SK-N-SH treated with all-trans-retinoic acid at 6 μM for 48 hours (cell line): ENCODE measurements at regions not wholly inside any gene's neighbourhood (a gene's known extent, or its start where the extent isn't known, plus 50 kb on each side); places are given as distances from the start of the nearest gene placed in this dataset.

Experiments
- ATAC-seq: fragments of 200-7000 bp; cut with Tn5 transposase; 3 replicates; pipeline ENCODE4 v1.9.1; 2020; ENCODE audit warnings: mild to moderate bottlenecking, moderate library complexity
- ARNTL ChIP-seq: fragments of 450-650 bp; formaldehyde crosslinking; IDR thresholded peaks from 2 replicates; pipeline ENCODE4 v1.5.0; 2020; ENCODE audit warnings: low read depth, mild to moderate bottlenecking, moderate library complexity, borderline replicate concordance
- BACH2 ChIP-seq: fragments of 250-450 bp; sonication (Bioruptor Pico); IDR thresholded peaks from 2 replicates; pipeline ENCODE4 v1.9.0; 2021; ENCODE audit warnings: mild to moderate bottlenecking, borderline replicate concordance
- CSDC2 ChIP-seq: fragments of 250-450 bp; sonication (Bioruptor Pico); IDR thresholded peaks from 2 replicates; pipeline ENCODE4 v1.5.0; 2020; ENCODE audit warnings: mild to moderate bottlenecking, moderate library complexity
- ESRRG ChIP-seq: fragments of 250-450 bp; sonication (Bioruptor Pico); IDR thresholded peaks from 2 replicates; pipeline ENCODE4 v1.6.1; 2021; ENCODE audit warnings: mild to moderate bottlenecking
- GLIS3 ChIP-seq: fragments of 250-450 bp; sonication (Bioruptor Pico); IDR thresholded peaks from 2 replicates; pipeline ENCODE4 v1.5.0; 2020; ENCODE audit warnings: mild to moderate bottlenecking, moderate library complexity
- ISL1 ChIP-seq: fragments of 250-450 bp; sonication (Bioruptor Pico); IDR thresholded peaks from 2 replicates; pipeline ENCODE4 v2.1.2; 2022; ENCODE audit warnings: mild to moderate bottlenecking, moderate library complexity
- OSR1 ChIP-seq: fragments of 250-450 bp; sonication (Bioruptor Pico); IDR thresholded peaks from 2 replicates; pipeline ENCODE4 v1.8.0; 2022; ENCODE audit warnings: moderate library complexity, mild to moderate bottlenecking, inconsistent platforms
- PPARA ChIP-seq: fragments of 250-450 bp; sonication (Bioruptor Pico); IDR thresholded peaks from 2 replicates; pipeline ENCODE4 v1.5.0; 2020; ENCODE audit warnings: mild to moderate bottlenecking, borderline replicate concordance
- RARB ChIP-seq: fragments of 250-450 bp; sonication (Bioruptor Pico); IDR thresholded peaks from 2 replicates; pipeline ENCODE4 v1.8.0; 2021; ENCODE audit warnings: mild to moderate bottlenecking, moderate library complexity
- SNAI2 ChIP-seq: fragments of 250-450 bp; sonication (Bioruptor Pico); IDR thresholded peaks from 2 replicates; pipeline ENCODE4 v1.5.0; 2020; ENCODE audit warnings: mild to moderate bottlenecking, moderate library complexity
- TCF4 ChIP-seq: fragments of 250-450 bp; sonication (Bioruptor Pico); IDR thresholded peaks from 2 replicates; pipeline ENCODE4 v1.8.0; 2021; ENCODE audit warnings: mild to moderate bottlenecking, moderate library complexity, borderline replicate concordance
- TOX ChIP-seq: fragments of 250-450 bp; sonication (Bioruptor Pico); IDR thresholded peaks from 2 replicates; pipeline ENCODE4 v1.8.0; 2021; ENCODE audit warnings: mild to moderate bottlenecking, moderate library complexity, borderline replicate concordance
- ZC3H10 ChIP-seq: fragments of 250-450 bp; sonication (Bioruptor Pico); IDR thresholded peaks from 2 replicates; pipeline ENCODE4 v1.5.1; 2021; ENCODE audit warnings: mild to moderate bottlenecking, moderate library complexity
- ZFP3 ChIP-seq: fragments of 250-450 bp; sonication (Bioruptor Pico); IDR thresholded peaks from 2 replicates; pipeline ENCODE4 v1.5.0; 2020; ENCODE audit warnings: mild to moderate bottlenecking, moderate library complexity
- ZNF565 ChIP-seq: fragments of 450-650 bp; formaldehyde crosslinking; conservative IDR thresholded peaks from 2 replicates; pipeline ENCODE4 v1.5.0; 2020; ENCODE audit warnings: low read depth, mild to moderate bottlenecking, moderate library complexity
- ZNF70 ChIP-seq: fragments of 450-650 bp; formaldehyde crosslinking; IDR thresholded peaks from 2 replicates; pipeline ENCODE4 v1.5.0; 2020; ENCODE audit warnings: mild to moderate bottlenecking, moderate library complexity
- ZNF8 ChIP-seq: fragments of 450-650 bp; formaldehyde crosslinking; IDR thresholded peaks from 2 replicates; pipeline ENCODE4 v1.5.0; 2020; ENCODE audit warnings: mild to moderate bottlenecking, moderate library complexity
- TF ChIP-seq, protein P1 (sequence below): fragments of 250-450 bp; sonication (Bioruptor Pico); IDR thresholded peaks from 2 replicates; pipeline ENCODE4 v1.8.0; 2020; ENCODE audit warnings: mild to moderate bottlenecking, moderate library complexity, borderline replicate concordance
- TF ChIP-seq, protein P2 (sequence below): fragments of 250-450 bp; sonication (Bioruptor Pico); IDR thresholded peaks from 2 replicates; pipeline ENCODE4 v1.5.1; 2020; ENCODE audit warnings: low read depth, mild to moderate bottlenecking, moderate library complexity
- TF ChIP-seq, protein P3 (sequence below): fragments of 250-450 bp; sonication (Bioruptor Pico); IDR thresholded peaks from 2 replicates; pipeline ENCODE4 v1.8.0; 2021; ENCODE audit warnings: low read depth, mild to moderate bottlenecking, moderate library complexity, borderline replicate concordance
- TF ChIP-seq, protein P4 (sequence below): fragments of 250-450 bp; sonication (Bioruptor Pico); IDR thresholded peaks from 2 replicates; pipeline ENCODE4 v1.5.1; 2021; ENCODE audit warnings: mild to moderate bottlenecking, moderate library complexity
- TF ChIP-seq, protein P5 (sequence below): fragments of 250-450 bp; sonication (Bioruptor Pico); IDR thresholded peaks from 2 replicates; pipeline ENCODE4 v1.5.0; 2020; ENCODE audit warnings: mild to moderate bottlenecking, moderate library complexity

DNA sequence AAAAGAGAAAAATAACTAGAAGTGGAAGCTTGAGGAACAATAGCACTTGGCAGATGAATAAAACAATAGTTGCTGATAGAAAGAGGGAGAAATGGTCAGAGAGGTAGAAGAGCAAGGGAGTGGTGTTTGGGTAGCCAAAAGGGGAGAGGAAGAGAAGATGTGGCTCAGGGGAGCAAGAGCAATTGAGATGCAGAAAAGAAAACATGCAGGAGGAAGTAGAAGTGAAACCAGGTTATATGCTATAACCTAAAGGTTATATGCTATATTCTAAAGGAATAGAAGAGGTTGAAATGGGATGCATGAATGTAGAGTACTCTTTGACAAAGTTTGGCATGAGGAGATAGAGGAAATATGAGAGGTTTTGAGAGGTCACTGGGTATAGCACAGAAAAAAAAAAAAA is 759.5 kb downstream of the SATB2 start:
- TF ChIP-seq ESRRG (CRISPR knock-in tag), result no peak
- no peak for TF ChIP-seq ZNF70 (CRISPR knock-in tag)
- TF ChIP-seq PPARA (CRISPR knock-in tag), result no peak
- TF ChIP-seq BACH2 (CRISPR knock-in tag), result no peak
- TF ChIP-seq, protein P1, sequence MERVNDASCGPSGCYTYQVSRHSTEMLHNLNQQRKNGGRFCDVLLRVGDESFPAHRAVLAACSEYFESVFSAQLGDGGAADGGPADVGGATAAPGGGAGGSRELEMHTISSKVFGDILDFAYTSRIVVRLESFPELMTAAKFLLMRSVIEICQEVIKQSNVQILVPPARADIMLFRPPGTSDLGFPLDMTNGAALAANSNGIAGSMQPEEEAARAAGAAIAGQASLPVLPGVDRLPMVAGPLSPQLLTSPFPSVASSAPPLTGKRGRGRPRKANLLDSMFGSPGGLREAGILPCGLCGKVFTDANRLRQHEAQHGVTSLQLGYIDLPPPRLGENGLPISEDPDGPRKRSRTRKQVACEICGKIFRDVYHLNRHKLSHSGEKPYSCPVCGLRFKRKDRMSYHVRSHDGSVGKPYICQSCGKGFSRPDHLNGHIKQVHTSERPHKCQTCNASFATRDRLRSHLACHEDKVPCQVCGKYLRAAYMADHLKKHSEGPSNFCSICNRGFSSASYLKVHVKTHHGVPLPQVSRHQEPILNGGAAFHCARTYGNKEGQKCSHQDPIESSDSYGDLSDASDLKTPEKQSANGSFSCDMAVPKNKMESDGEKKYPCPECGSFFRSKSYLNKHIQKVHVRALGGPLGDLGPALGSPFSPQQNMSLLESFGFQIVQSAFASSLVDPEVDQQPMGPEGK (CRISPR knock-in tag), result no peak
- TF ChIP-seq SNAI2 (CRISPR knock-in tag), result no peak
- no peak for TF ChIP-seq ZNF565 (CRISPR knock-in tag)
- no peak for TF ChIP-seq OSR1 (CRISPR knock-in tag)
- no peak for TF ChIP-seq TCF4
- no peak for TF ChIP-seq TOX (CRISPR knock-in tag)
- TF ChIP-seq GLIS3, result no peak
- TF ChIP-seq, protein P2, sequence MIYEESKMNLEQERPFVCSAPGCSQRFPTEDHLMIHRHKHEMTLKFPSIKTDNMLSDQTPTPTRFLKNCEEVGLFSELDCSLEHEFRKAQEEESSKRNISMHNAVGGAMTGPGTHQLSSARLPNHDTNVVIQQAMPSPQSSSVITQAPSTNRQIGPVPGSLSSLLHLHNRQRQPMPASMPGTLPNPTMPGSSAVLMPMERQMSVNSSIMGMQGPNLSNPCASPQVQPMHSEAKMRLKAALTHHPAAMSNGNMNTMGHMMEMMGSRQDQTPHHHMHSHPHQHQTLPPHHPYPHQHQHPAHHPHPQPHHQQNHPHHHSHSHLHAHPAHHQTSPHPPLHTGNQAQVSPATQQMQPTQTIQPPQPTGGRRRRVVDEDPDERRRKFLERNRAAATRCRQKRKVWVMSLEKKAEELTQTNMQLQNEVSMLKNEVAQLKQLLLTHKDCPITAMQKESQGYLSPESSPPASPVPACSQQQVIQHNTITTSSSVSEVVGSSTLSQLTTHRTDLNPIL, result no peak
- no peak for TF ChIP-seq ZFP3 (CRISPR knock-in tag)
- no peak for TF ChIP-seq ZNF8 (CRISPR knock-in tag)
- TF ChIP-seq ARNTL, result no peak
- no peak for TF ChIP-seq ZC3H10 (CRISPR knock-in tag)
- ATAC-seq, result no peak

DNA sequence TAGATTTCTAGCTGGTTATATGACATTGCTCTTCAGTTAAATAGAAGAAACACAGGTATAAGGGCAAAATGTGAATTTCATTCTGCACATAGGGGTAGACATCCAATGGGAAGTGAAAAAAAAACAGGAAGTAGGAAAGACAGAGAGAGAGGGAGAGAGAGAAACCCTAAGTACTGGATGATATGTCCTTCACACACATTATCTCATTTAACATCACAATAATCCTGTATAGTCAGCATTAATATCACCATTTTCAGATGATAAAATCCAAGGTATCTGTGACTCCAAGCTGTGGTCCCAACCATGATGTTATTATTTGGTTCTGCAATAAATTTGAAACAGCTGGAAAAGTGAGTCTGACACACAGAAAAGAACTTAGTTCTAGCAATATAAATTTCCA is 759.9 kb downstream of the SATB2 start:
- TF ChIP-seq ARNTL (no peak), ISL1 (CRISPR knock-in tag) (no peak), ZNF565 (CRISPR knock-in tag) (no peak), OSR1 (CRISPR knock-in tag) (no peak), RARB (no peak), PPARA (CRISPR knock-in tag) (no peak), CSDC2 (CRISPR knock-in tag) (no peak), TCF4 (no peak)
- TF ChIP-seq, protein P3, sequence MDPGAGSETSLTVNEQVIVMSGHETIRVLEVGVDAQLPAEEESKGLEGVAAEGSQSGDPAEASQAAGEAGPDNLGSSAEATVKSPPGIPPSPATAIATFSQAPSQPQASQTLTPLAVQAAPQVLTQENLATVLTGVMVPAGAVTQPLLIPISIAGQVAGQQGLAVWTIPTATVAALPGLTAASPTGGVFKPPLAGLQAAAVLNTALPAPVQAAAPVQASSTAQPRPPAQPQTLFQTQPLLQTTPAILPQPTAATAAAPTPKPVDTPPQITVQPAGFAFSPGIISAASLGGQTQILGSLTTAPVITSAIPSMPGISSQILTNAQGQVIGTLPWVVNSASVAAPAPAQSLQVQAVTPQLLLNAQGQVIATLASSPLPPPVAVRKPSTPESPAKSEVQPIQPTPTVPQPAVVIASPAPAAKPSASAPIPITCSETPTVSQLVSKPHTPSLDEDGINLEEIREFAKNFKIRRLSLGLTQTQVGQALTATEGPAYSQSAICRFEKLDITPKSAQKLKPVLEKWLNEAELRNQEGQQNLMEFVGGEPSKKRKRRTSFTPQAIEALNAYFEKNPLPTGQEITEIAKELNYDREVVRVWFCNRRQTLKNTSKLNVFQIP, result no peak
- TF ChIP-seq, protein P2, result no peak
- no peak for ATAC-seq

DNA sequence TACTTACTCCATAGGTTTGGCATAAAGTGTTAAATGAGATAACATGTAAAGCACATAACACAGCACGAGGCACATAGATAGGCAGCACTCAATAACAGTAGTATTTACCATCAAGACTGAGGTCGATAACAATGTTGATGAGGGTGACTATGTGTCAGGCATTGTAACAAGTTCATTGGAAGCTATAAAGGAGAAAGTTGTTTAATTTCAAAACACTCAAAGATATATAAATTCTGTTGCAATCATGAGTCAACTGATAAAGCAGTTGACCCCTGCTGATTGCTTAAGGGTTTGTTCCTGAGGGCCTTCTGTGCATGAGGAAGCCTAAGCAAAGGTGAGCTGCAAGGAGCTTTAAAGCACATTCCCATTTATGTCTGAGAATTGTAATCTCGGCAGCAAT is 760.5 kb downstream of the SATB2 start:
- TF ChIP-seq BACH2 (CRISPR knock-in tag) (no peak), ZC3H10 (CRISPR knock-in tag) (no peak), ISL1 (CRISPR knock-in tag) (no peak), TCF4 (no peak), GLIS3 (no peak)
- TF ChIP-seq, protein P3, result no peak
- TF ChIP-seq, protein P4, sequence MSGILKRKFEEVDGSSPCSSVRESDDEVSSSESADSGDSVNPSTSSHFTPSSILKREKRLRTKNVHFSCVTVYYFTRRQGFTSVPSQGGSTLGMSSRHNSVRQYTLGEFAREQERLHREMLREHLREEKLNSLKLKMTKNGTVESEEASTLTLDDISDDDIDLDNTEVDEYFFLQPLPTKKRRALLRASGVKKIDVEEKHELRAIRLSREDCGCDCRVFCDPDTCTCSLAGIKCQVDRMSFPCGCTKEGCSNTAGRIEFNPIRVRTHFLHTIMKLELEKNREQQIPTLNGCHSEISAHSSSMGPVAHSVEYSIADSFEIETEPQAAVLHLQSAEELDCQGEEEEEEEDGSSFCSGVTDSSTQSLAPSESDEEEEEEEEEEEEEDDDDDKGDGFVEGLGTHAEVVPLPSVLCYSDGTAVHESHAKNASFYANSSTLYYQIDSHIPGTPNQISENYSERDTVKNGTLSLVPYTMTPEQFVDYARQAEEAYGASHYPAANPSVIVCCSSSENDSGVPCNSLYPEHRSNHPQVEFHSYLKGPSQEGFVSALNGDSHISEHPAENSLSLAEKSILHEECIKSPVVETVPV, result no peak
- TF ChIP-seq, protein P5, sequence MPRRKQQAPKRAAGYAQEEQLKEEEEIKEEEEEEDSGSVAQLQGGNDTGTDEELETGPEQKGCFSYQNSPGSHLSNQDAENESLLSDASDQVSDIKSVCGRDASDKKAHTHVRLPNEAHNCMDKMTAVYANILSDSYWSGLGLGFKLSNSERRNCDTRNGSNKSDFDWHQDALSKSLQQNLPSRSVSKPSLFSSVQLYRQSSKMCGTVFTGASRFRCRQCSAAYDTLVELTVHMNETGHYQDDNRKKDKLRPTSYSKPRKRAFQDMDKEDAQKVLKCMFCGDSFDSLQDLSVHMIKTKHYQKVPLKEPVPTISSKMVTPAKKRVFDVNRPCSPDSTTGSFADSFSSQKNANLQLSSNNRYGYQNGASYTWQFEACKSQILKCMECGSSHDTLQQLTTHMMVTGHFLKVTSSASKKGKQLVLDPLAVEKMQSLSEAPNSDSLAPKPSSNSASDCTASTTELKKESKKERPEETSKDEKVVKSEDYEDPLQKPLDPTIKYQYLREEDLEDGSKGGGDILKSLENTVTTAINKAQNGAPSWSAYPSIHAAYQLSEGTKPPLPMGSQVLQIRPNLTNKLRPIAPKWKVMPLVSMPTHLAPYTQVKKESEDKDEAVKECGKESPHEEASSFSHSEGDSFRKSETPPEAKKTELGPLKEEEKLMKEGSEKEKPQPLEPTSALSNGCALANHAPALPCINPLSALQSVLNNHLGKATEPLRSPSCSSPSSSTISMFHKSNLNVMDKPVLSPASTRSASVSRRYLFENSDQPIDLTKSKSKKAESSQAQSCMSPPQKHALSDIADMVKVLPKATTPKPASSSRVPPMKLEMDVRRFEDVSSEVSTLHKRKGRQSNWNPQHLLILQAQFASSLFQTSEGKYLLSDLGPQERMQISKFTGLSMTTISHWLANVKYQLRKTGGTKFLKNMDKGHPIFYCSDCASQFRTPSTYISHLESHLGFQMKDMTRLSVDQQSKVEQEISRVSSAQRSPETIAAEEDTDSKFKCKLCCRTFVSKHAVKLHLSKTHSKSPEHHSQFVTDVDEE, result no peak
- TF ChIP-seq, protein P2, result no peak
- no peak for ATAC-seq
